ENCODE measurements at regions not wholly inside any gene's neighbourhood (a gene's known extent, or its start where the extent isn't known, plus 50 kb on each side); places are given as distances from the start of the nearest gene placed in this dataset.

GRCh38 chr3:96169111-96169766 is 645.2 kb upstream of the EPHA6 start:
- no peak for DNase-seq

DNA sequence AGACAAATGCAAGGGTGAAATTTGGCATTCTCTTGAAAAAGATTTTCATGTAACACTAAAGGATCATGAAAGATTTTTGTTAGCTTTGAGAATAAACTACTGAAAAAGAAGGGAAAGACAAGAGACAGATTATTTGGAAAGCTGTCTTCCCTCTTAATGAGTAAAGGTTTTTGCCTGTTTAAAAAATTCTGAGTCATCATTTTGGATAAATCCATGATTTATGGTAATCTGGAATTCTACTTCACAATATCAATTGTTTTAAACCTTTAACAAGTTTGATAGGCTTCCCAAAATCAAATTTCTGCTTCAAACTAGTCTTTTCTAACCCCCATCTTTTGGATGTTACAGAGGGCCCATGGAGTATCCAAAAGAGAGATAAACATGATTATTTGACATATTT is 641.5 kb upstream of the EPHA6 start:
- no peak for DNase-seq

- no peak for DNase-seq
These were observed 638.9 kb upstream of the EPHA6 start for GRCh38 chr3:96175500-96175899.

DNA sequence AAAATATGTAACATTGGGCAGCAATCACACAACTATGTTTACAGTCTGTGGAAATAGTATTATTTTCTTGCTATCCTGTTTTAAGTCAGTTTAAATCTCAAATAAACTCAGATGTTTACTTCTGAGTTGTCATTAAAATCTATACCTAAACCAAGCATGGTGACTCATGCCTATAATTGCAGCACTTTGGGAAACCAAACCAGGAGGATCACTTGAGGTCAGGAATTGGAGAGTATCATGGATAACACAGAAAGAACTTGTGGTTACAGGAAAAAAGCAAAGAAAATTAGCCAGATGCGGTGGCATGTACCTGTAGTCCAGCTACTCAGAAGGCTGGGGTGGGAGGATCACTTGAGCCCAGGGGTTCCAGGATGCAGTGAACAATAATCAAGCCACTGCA is 631.6 kb upstream of the EPHA6 start:
- no peak for DNase-seq

DNA sequence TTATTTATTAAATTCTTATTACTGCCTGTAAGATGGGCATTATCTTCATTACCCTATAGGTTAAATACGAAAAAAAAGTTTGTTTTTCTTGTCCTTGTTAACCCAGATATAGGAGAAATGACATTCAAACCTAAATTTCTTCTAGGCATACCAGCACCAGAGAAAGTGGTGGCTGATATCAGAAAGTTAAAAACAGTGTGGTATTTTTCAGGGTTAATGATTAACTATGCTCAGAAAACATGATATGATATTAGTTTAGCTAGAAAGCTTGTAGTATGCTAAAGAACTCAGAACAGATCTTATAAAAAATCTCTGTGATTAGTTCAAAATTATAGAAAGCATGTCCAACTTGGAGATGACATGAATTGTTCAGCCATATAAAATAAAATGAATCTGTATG is 630.5 kb upstream of the EPHA6 start:
- DNase-seq, result no peak

- no peak for DNase-seq
These were observed 624.3 kb upstream of the EPHA6 start for GRCh38 chr3:96190024-96190616.

DNA sequence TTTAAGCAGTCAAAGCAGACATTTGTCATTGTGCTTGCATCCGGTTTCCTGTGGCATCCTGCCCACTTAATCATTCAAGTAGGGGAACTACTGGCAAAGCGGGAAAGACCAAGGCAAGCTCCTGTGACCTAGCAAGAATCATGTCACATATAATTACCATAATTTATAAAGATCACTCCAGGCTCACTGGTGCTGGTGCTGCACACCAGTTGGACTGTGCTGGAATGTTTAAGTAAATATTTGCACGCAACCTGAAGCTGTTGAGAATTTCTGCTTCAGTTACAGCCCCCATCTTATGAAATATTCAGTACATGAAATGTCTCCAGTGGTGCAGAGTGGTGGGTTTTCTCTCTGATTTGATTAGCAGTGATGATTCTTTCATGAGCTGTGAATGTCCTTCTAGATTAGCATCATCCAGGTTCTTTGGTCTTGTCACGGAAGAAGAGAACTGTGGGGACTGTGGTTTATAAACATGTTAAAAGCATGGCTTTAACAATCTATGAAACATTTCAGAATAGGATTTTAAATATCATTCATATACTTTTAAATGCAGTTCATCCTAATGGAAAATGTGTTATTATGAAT is 621.3 kb upstream of the EPHA6 start:
- no peak for DNase-seq

GRCh38 chr3:96200897-96201296 is 613.5 kb upstream of the EPHA6 start:
- DNase-seq, result no peak

DNA sequence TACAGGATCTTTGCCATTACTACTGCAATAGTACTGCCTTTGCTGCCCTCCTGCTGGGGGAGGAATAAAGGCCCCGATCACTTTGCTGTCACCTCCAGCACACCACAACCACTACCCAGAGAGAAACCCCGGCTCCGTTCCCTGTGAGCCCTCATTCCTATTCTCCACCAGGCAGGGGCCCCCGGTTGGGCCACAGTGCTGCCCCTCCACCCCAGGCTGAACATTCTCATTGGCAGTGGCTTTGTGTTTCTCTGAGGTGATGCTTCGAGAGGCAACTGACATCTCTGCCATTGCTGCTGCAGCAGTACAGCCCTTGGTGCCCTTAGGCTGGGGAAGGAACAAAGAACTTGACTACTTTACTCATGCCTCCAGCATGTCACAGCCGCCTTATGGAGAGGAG is 612.9 kb upstream of the EPHA6 start:
- no peak for DNase-seq

- no peak for DNase-seq
These were observed 612.2 kb upstream of the EPHA6 start for GRCh38 chr3:96202181-96202580.

- no peak for DNase-seq
These were observed 604.7 kb upstream of the EPHA6 start for GRCh38 chr3:96209699-96210098.

DNA sequence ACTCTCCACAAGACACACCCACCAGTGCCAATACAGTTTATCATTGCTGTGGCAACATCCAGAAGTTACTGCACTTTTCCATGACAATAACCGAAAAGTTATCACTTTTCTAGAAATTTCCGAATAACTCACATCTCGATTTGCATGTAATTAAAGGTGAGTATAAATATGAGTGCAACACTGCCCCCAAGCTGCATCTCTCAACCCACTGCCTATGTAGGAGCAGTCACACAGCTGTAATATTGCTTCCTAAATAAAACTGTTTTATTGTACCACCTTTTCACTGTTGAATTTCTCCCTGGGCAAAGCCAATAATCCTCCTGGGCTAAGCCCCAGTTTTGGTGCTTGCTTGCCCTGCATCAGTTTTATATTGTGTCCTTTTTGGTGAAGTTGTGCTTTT is 601.0 kb upstream of the EPHA6 start:
- no peak for DNase-seq

DNA sequence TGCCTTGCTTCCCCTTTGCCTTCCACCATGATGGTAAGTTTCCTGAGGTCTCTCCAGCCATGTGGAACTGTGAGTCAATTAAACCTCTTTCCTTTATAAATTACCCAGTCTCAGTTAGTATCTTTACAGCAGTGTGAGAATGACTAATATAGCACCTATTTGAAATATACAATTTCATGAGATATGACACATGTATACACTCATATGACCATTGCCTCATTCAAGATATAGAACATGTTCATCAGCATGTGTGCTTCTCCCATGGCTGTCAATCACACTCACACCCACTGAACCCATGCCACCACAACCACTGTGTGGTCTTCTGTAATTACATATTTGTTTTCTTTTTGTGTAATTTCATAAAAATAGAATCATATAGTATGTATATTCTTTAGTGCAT is 599.5 kb upstream of the EPHA6 start:
- DNase-seq, result no peak

- DNase-seq, result no peak
These were observed 588.9 kb upstream of the EPHA6 start for GRCh38 chr3:96225494-96225893.

- DNase-seq, result no peak
These were observed 580.7 kb upstream of the EPHA6 start for GRCh38 chr3:96233679-96234078.

- DNase-seq, result no peak
These were observed 577.9 kb upstream of the EPHA6 start for GRCh38 chr3:96236522-96236921.

- DNase-seq, result no peak
These were observed 555.1 kb upstream of the EPHA6 start for GRCh38 chr3:96259299-96259698.

- DNase-seq, result no peak
These were observed 549.7 kb upstream of the EPHA6 start for GRCh38 chr3:96264701-96265100.

GRCh38 chr3:96266395-96267190 is 547.8 kb upstream of the EPHA6 start:
- no peak for DNase-seq

DNA sequence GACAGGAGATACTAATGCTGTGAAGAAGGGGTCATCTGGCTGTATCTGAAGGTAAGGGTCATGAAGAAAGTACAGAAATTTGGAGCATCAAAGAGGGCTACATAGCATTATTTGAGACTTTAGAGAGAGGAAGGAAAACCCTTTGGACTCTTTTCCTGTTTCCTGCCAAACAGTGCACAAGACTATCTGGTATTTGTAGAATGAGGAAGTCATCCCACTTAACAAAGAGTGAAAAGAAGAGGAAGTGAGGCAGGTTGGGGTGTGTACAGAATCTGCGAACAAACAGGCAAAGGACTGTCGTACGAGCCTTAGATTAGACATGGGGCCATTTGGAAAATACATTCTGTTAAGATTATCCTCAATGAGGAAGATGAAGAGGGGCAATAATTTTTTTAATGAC is 546.8 kb upstream of the EPHA6 start:
- DNase-seq, result no peak

DNA sequence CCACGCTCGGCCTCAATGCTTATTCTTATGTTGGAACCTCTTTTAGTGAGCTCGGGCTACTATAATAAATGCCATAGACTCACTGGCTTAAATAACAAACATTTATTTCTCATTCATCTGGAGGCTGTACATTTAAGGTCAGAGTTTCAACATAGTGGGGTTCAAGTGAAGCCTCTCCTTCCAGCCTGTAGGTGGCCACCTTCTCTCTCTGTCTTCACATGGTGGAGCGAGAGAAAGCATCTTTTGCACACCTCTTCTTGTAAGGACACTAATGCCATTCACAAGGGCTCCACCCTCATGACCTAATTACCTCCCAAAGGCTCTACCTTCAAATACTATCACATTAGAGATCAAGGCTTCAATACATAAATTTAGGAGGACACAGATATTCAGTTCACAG is 520.3 kb upstream of the EPHA6 start:
- DNase-seq, result no peak

DNA sequence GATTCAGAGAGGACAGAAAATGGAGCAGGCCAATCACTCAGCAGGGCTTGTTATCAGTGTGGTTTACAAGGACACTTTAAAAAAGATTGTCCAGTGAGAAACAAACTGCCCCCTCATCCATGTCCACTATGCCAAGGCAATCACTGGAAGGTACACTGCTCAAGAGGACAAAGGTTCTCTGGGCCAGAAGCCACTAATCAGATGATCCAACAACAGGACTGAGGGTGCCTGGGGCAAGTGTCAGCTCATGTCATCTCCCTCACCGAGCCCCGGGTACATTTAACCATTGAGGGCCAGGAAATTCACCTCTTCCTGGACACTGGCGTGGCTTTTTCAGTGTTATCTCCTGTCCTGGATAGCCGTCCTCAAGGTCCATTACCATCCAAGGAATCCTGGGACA is 513.7 kb upstream of the EPHA6 start:
- DNase-seq, result no peak

GRCh38 chr3:96319166-96319565 is 495.2 kb upstream of the EPHA6 start:
- DNase-seq, result no peak

All from muscle of back (tissue), 3 donors.